ENCODE measurements at regions not wholly inside any gene's neighbourhood (a gene's known extent, or its start where the extent isn't known, plus 50 kb on each side); places are given as distances from the start of the nearest gene placed in this dataset.
"Not testable (repeated sequence)": the region's sequence is repeated elsewhere in the genome, so short reads cannot be mapped to it uniquely, and the experiment has no call there.

- H3K27ac ChIP-seq, result no peak overlapping the region
- TF ChIP-seq ZFX (IDR thresholded peaks at IDR 0.05) (no peak), CTCF (conservative IDR thresholded peaks at IDR 0.05) (no peak)
Observed at GRCh38 chr13:111064661-111065060, 50.4 kb upstream of the ARHGEF7 start.

- TF ChIP-seq ZFX (IDR thresholded peaks at IDR 0.05), result no peak
- no peak for TF ChIP-seq CTCF (conservative IDR thresholded peaks at IDR 0.05)
- no peak overlapping the region for H3K27ac ChIP-seq
Observed at GRCh38 chr13:111062966-111063365, 52.1 kb upstream of the ARHGEF7 start.

GRCh38 chr13:111062305-111062704, 52.8 kb upstream of the ARHGEF7 start:
- no peak for TF ChIP-seq ZFX (IDR thresholded peaks at IDR 0.05)
- TF ChIP-seq CTCF (conservative IDR thresholded peaks at IDR 0.05), result no peak
- H3K27ac ChIP-seq, result no peak overlapping the region

- H3K27ac ChIP-seq, result no peak overlapping the region
- TF ChIP-seq ZFX (IDR thresholded peaks at IDR 0.05), result no peak
- no peak for TF ChIP-seq CTCF (conservative IDR thresholded peaks at IDR 0.05)
Observed at GRCh38 chr13:111061358-111062045, 53.6 kb upstream of the ARHGEF7 start.

- TF ChIP-seq CTCF (conservative IDR thresholded peaks at IDR 0.05), result no peak
- H3K27ac ChIP-seq, result no peak overlapping the region
Observed at GRCh38 chr13:111060237-111060919, 54.7 kb upstream of the ARHGEF7 start.

GRCh38 chr13:111058796-111059506, 56.2 kb upstream of the ARHGEF7 start:
- no peak overlapping the region for H3K27ac ChIP-seq
- no peak for TF ChIP-seq ZFX (IDR thresholded peaks at IDR 0.05)
- TF ChIP-seq CTCF (conservative IDR thresholded peaks at IDR 0.05), result no peak

- H3K27ac ChIP-seq, result not testable (repeated sequence)
Observed at GRCh38 chr13:111058339-111058738, 56.8 kb upstream of the ARHGEF7 start.

GRCh38 chr13:111051726-111052232, 63.3 kb upstream of the ARHGEF7 start:
- not testable (repeated sequence) for H3K27ac ChIP-seq

Measured in C4-2B (cell line).